Fibroblast of upper back skin (primary cell): ENCODE measurements at regions not wholly inside any gene's neighbourhood (a gene's known extent, or its start where the extent isn't known, plus 50 kb on each side); places are given as distances from the start of the nearest gene placed in this dataset.

ENCODE experiments used
- DNase-seq: peaks from one replicate; pipeline ENCODE4 v3.0.0-alpha.2; 2013

- peak; percentile 32 for DNase-seq
Observed at GRCh38 chr9:7936996-7937395, 137.4 kb upstream of the DMAC1 start.

- no peak for DNase-seq
Observed at GRCh38 chr9:7936163-7936562, 136.6 kb upstream of the DMAC1 start.

- peak; percentile 55 for DNase-seq
Observed at GRCh38 chr9:7935681-7936080, 136.1 kb upstream of the DMAC1 start.

GRCh38 chr9:7932767-7933166 lies 133.2 kb upstream of the DMAC1 start:
- no peak for DNase-seq

GRCh38 chr9:7930613-7931012 lies 131.0 kb upstream of the DMAC1 start:
- no peak for DNase-seq

DNA sequence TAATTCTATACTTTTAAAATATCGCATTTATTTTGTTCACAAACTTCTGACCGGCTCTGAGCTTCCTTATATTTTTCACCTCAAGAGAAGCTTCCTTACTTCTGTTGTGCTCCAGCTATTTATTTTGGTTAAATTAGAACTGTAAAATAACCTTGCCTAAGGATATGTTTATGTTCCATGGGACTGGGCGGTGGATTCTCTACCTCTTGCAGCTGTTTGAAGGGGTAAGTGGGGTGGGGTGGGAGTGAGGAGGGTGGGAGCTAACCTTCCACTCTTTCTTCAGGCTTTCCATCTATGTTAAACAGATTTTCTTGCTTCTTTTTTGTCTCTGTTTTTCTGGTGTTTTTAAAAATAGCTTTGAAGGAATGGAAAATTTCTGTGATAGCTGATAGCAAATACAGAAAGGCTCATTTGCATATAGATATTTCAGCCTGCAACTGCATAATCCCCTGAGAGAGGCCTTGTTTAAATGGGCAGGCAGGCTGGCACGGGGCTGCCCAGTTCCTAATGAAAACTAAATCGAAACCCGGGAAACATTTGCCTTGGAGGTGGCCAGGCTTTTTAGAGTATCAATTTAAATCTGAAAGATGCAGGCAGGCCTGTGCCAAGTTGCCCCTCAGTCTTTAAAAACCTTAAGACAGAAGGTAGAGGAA lies 122.1 kb upstream of the DMAC1 start:
- no peak for DNase-seq

GRCh38 chr9:7912037-7912535 lies 112.5 kb upstream of the DMAC1 start:
- DNase-seq, result no peak

GRCh38 chr9:7910426-7911020 lies 110.9 kb upstream of the DMAC1 start:
- peak; percentile 67 for DNase-seq

DNA sequence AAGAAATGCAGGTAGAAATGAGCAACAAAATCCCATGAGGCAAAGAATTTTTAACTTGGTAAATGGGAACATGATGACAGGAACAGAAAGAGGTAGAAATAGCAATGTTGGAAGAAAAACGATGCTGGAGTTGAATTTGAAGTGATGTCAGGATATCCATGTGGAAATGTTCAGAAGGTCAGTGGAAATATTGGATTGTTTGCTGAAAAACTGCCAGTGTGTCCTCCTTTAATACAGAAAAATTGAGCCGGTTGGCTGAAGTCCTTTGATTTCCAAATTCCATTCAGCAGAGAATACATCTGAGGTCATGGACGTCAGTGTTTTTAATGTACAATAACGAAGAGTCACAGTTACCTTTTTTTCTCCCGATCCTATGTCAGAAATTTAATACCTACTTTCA lies 110.0 kb upstream of the DMAC1 start:
- peak; percentile 32 for DNase-seq

GRCh38 chr9:7907551-7908337 lies 108.2 kb upstream of the DMAC1 start:
- peak; percentile 7 for DNase-seq

- peak; percentile 38 for DNase-seq
Observed at GRCh38 chr9:7906783-7907550, 107.4 kb upstream of the DMAC1 start.

DNA sequence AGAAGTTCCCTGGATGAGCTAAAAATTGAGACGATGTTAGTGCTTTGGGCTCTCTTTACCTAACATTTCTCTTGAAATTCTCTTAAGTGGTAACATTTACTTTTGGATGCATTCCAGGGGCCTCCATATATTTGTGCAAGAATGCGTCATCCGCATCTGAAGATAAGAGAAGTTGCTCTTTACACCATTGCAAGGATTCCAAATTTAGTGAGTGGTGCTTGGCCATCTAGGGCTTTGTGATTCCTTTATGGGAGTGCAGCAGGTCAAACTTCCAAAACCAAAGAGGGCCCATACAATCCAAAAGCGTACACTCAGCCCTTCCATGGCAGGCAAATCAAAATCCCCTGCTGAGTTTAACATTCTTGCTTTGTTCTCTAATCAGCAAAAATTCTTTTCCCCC lies 102.0 kb upstream of the DMAC1 start:
- peak; percentile 72 for DNase-seq

DNA sequence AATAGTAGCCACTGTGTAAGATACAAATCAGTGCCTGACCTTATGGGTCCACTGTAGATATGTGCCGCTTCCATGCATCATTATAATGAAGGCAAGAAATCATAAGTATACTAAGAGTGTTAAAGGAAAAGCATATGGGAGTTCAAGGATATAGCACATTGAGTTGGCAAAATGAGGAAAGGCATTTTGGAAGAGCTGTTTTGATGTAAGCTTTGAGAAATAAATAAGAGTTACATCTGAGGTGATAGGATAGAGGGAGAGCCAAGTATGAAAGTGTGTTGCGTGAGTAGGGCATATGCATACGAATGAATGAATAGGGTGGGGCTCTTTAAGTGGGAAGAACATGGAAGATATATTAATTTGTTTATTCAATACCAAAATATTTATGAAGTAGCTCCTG lies 101.0 kb upstream of the DMAC1 start:
- no peak for DNase-seq

- no peak for DNase-seq
Observed at GRCh38 chr9:7899753-7900152, 100.2 kb upstream of the DMAC1 start.

DNA sequence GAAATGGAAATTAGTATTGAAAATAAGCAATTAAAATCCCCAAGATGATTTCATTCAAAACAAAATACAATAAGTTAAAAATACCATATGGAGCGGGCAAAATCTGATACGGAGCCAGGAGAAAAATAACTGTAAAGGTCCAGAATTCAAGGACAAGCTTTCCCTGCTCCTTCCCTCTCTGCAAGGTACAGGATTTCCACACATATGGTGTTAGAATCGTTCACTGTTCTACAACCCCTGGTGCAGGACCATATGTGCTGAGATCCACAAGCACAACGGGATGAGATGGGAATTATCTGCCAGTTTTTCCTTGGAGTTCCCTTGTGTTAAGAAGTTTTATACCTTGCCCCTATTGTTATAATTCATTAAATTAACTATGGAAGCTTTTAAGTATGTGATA lies 94.7 kb upstream of the DMAC1 start:
- DNase-seq, result no peak

DNA sequence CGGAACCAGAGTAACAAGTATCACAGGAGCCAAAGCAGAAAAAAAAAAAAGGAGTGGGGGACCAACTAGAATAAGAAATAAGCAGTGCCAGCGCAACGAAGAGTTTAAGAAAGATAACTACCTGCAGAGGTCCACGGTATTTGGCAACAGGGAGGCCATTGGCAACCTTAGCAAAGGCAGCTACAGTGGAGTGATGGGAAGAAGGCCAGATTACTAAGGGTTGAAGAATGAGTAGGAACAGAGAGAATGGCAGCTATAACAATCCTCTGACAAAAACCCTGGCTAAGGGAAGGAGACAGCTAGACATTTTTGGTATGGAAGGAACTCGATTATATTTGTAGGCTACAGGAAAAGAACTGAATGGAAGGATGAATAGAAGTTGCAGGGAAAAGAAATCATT lies 93.4 kb upstream of the DMAC1 start:
- DNase-seq, result peak; percentile 27

DNA sequence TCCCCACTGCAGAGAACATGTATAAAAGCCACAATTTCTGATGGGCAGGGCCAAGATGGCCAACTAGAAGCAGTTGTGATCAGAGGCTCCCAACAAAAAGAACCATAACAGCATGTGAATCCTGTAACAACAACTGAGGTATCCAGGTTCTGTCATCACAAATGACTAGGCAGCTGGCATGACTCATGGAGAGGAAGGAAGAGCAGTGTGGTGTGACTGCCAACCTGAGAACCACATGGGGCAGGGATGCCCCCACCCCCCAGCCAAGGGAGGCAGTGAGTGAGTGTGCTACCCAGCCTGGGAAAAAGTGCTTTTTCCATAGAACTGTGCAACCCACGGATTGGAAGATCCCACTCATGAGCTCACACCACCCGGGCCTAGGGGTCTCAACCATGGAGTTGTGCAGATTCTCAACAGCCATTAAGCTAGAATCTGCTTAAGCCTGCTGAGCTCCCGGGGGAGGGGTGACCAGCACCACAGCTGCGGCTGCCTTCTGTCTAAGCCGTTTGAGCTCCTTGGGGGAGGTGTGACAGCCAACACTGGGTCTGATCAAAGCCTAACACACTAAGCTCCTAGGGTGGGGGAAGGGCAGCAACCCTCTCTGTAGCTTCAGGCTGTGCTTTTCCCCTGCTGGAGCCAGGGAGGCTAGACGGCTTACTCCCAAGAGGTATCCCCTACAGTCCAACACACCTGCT lies 80.1 kb upstream of the DMAC1 start:
- no peak for DNase-seq

DNA sequence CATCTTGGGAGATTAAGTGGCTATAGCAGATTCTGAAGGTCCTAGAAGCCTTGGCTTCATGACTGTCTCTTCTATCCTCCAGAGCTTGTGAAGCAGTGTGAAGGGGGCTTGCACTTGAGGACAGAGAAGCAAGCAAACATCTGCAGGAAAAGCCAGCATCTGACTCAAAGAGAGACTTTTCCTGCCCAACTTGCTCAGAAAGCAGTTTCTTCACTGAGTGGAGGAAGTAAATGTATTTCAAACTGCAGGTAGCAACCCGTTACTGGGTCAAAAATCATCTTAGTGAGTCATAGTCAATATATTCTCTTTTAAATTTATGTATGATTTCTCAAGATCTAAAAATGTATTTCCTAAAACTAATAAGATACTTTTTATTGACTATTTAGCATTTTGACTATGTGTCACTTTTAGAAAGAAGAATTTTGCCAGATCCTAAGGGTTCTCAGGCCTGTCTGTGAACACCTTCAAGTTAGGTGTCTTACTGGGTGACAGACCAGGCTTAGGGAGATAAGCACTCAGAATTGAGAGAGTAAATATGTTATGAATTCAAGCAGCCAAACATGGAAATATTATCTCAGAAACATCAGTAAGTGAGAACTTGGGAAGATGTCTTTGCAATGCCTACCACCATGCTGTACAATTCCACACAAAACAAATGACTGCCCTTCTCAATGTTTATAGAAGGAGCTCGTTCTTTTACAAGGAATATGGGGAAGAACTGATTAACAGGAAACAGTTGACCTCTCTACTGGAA lies 72.6 kb upstream of the DMAC1 start:
- no peak for DNase-seq

DNA sequence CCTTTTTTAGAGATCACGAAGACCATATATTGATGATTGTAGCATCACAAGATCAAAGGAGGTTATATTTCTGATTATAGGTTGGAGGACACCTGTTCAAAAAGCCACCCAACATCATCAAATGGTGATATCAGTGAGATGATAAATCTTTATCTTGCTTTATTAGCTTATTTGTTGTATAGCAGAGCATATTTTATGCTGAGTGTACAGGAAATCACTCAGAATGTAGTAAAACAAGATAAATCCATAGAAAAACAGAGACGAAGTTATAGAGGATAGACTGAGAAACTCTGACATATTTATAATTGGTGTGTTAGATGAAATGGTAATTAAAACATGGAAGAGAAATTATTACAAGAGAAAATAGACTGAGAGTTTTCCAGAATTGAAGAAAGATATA lies 69.8 kb upstream of the DMAC1 start:
- DNase-seq, result no peak

DNA sequence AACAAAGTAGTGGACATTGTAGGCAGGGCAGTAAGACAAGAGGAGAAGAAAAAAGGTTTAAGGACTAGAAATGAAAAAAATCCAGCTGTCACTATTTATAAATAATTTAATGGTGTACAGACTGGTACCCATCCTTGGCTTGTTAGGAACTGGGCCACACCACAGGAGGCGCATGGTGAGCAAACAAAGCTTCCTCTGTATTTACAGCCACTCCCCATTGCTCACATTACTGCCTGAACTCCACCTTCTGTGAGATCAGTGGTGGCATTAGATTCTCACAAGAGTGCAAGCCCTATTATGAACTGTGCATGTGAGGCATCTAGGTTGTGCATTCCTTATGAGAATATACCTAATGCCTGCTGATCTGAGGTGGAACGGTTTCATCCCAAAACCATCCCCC lies 62.6 kb upstream of the DMAC1 start:
- no peak for DNase-seq

DNA sequence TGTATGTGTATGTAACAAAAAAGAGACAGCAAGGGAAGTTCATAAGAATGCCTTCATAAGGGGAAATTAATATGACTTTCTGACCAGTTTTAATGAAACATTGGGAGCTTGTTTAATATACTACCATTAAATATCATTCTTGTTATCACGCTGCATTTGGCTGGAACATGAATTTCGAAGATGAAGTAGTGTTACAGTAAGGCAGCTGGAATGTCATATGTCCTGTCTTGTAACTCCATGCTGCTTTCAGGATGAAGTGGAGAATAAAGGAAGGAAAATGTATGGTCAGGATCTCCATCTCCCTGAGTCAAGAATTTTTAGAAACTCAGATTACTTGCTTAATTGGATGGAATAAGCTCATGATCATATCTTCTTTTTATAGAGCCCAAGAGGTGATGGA lies 61.5 kb upstream of the DMAC1 start:
- no peak for DNase-seq

- no peak for DNase-seq
Observed at GRCh38 chr9:7860335-7860709, 60.7 kb upstream of the DMAC1 start.
